Fibroblast of the conjunctiva (primary cell): ENCODE measurements at regions not wholly inside any gene's neighbourhood (a gene's known extent, or its start where the extent isn't known, plus 50 kb on each side); places are given as distances from the start of the nearest gene placed in this dataset.

Experiments
- DNase-seq: peaks from one replicate; pipeline ENCODE4 v3.0.0-alpha.2; 2010; ENCODE audit warnings: low read depth

DNA sequence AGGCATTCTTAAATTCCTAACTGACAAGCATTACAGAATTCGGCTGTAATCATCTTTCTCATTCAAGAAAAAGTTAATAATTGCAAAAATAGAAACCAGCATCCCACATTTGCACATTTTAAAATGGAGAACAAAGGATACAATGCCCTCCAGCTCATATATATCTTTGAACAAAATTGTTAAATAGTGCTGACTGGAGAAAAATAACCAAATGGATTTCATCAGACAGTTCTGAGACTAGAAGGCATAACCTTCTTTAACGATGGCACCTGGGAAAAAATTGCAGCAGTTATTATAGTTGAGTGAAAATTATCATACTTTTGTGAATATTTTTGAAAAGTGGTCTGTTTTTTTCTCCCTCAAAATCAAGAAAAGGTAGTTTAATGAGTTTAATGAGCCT lies 138.9 kb upstream of the CDH19 start:
- DNase-seq, result no peak

DNA sequence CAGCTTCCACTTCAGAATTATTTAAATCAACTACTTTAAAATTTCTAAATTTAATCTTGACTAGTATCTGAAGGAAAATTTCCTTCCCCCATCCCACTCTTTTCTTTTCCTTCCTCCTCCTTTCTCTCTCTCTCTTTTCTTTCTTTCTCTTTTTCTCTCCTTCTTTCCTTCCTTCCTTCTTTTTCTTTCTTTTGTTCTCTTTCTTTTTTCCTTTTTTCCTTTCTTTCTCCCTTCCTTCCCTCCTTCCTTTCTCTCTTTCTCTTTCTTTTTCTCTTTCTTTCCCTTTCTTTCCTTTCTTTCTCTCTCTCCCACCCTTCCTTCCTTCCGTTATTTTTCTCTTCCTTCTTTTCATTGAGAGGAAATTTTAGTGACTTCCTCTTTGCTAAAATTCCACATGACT lies 132.0 kb upstream of the CDH19 start:
- DNase-seq, result no peak

DNA sequence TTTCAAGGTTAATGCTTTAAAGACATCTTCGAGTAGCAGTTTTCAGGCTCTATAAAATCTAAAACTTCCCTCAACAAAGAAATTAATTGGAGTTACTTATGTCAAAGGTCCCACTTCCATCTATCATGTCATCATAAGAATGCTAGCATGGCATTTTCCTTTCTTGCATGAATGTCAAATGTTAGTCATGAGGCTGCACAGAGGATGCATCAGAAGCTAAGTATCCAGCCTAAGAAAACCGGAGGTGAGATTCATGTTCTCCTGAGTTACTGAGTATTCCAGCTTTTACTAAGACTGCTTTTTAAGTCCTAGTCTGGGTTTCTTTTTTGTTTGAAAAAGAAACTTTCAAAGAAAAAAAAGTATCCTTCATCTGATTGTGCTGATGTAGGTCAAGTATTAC lies 130.6 kb upstream of the CDH19 start:
- DNase-seq, result no peak

DNA sequence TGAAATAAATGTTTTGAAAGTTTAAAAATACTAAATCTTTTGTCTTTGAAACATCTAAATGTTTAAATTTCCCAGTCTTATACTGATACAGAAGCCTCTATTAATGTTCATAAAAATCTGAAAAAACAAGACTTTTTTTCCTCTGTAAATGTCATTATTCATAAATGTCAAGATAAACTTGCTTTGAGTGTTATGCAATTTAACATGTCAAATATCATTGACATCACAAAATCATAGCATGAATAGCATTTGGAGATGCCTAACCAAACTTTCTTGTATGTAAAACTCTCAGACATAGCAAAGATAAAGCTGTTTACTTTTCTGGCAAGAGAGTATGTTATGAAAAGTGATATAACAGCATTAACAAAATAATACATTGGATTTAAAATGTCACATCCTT lies 128.0 kb upstream of the CDH19 start:
- DNase-seq, result no peak

DNA sequence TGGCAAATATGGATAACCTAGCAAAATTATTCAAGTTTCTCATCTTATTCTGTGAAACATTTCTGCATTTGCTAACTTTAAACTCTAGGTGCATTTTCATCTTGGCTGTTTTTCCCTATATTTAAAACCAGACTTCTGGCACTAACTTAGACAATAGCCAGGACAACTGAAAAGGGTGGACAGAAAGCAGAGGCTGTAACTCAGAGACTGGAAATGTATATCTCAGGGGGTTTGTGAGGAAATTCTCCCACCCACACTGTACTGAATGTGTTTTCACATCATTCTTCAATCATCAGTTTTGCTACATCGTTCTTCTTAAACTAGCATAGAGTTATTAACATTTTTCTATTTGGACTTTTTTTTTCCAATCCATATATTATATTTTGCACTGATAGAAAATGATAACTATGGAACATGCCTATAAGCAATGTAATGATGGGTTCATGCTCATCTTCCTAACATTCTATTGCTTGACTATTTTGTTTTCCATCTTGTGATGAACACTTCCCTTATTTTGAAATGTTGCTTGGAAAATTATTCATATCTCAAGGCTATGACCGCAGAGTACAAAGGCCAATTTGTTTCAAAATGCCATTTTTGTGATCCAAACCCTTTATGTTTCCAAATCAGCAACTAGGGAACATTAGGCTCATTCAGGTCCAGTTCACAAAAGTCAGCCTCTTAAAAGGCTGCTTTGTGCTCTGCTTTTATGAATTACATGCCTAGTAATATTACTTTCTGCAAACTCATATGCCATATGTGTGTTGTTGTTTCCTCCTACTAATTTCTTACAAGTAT lies 125.8 kb upstream of the CDH19 start:
- DNase-seq, result no peak

DNA sequence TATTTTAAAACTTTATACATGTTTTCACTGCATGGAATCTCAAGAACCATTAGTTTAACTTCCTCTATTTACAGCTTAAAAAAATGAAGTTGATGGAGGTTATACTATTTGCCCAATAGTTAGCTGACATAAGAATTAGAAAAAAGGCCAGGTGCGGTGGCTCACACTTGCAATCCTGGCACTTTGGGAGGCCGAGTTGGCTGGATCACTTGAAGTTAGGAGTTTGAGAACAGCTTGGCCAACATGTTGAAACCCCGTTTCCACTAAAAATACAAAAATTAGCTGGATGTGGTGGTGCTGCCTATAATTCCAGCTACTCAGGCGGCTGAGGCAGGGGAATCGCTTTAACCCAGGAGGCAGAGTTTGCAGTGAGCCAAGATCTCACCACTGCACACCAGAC lies 125.1 kb upstream of the CDH19 start:
- no peak for DNase-seq

DNA sequence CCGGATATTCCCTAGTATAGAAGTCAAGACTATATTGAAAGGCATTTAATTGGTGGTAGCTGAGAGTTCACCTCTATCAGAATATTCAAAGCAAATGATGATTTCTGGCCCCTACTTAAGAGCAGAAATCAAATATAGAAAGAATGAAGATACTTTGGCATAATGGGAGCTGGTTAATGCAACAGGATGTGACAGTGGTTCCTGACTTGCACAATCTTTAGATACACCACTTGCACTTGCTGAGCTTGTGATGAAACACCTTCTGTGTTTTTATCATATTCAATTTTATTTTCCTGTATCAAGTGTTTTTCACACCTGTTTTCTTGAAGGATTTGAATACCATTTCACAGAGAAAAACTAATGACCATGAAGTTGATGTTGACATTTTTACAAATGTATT lies 124.1 kb upstream of the CDH19 start:
- DNase-seq, result no peak

DNA sequence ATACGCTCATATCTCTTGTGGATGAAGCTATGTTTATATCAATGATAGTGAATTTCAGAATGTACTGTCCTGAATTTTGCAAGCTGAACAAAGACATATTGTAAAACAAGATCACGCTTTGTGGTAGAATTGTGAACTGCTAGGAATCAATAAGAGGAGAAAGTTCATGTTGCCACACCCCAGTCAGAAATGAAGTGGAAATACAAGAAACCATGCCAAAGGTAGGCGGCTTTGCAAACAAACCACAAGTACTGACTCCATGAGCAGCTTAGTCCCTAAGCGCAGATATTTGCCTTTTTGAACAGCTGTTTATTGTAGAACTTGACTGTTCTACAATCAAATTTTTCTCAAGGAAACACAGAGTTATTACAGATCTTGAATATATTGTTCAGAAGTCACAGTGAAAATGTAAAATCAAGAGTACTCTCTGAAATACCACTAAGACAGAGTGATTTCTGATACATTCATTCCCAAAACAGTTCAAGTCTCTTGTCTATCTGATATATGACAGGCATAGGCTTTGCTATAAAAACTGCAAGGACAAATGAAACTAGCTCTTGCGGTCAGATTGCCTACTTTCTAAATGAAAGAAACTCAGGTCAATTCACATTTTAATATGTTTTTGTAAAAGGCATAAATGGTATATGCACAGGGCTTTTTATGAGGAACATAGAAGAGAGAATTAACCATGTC lies 120.9 kb upstream of the CDH19 start:
- no peak for DNase-seq

DNA sequence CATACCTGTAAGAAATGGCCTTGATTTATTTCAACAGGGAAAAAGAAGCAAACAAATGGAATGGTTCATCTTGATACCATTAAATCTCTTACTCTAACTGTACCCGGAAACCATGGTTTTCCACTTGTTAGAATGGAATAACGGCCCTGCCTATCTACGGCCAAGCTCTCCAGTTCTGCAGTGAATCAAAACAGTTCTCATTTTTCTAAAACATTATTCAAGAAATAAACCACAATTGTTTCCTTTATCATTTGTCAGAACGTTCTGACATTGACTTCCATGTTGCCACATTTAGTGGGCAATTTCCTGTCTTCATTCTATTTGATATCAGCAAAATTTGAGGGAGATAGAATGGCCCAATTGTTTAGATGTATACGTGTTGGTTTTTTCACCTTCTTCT lies 118.8 kb upstream of the CDH19 start:
- DNase-seq, result no peak

DNA sequence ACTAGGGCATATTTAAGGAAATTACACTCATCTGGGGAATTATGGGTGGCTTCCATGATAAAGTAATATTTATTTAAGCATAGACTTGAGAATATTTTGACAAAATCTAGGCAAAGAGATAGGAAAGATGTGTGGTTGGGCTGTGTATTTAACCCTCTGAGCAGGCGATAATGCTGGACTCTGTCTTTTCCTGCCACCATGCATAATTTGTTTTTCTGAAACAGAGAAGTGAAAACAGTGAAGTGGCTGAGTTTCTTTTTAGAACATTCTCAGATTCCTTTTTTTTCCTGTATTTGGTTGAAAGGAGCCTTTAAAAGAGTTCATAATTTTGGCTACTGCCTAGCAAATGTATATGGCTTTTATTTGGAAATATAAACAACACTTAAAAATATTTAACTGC lies 104.8 kb upstream of the CDH19 start:
- DNase-seq, result no peak

DNA sequence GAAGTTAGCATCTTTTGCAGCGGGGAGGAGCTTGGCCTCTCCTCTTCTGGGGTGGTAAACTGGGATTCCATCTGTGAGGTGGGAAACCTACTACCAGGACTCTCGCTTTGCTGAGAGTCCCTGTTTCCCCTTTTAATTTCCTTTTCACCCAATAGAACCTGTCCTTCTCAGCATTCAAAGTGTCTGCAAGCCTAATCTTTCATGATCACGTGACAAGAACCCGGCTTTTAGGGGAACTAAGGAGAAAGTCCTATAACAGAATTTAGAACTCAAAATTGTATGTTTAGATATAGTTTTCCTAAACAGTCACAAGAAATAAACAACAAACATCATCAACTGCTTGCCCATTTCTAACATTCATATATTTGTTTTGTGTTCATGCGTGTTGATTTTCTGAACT lies 103.6 kb upstream of the CDH19 start:
- no peak for DNase-seq

DNA sequence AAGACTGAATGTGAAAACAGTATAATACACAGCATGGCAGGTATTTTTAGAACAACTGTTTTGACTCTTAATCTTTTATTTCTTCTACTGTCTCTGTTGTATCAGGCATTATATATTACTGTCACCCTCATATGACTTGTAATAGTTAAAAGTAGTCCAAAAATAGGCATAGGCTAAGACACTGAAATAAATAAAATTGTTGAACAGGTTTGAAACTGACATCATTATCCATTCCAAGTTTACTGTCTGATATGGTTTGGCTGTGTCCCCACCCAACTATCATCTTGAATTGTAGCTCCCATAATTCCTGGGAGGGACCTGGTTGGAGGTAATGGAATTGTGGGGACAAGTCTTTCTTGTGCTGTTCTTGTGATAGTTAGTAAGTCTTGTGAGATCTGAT lies 91.4 kb upstream of the CDH19 start:
- no peak for DNase-seq

DNA sequence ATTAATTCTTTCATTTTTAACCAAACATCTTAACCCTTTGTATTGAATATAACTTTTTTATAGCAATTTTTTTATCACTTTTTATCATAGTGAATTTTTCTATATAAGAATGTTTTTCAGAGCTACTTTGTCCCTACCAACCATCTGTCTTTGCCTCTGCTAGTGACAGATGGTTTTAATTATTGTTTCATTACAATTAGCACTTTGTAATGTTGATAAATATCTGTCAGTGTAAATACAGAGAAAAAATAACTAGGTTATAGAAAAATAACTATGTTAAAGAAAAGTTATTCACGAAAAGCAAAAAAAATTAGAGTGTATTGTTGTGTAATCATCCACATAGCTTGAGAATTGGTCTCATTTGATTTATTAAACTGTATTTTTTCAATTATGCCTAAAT lies 91.0 kb upstream of the CDH19 start:
- no peak for DNase-seq

DNA sequence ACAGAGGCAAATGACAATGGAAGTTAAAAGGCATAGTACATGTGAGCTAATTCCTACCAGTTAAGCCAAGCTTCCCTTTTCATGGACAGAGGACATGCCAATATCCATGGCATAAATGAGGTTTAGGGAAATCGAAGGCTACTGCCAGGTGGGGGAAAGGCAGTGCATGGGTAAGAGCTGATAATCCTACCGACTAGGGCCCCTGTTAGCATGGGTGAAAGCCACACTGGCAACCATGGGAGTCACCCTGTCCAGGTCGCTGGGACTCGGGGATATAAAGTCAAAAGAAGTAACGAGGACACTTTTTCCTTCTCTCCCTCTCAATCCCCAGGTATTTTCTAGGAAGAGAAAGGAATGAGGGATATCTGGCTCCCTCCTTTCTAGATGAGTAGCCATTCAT lies 83.7 kb upstream of the CDH19 start:
- no peak for DNase-seq

DNA sequence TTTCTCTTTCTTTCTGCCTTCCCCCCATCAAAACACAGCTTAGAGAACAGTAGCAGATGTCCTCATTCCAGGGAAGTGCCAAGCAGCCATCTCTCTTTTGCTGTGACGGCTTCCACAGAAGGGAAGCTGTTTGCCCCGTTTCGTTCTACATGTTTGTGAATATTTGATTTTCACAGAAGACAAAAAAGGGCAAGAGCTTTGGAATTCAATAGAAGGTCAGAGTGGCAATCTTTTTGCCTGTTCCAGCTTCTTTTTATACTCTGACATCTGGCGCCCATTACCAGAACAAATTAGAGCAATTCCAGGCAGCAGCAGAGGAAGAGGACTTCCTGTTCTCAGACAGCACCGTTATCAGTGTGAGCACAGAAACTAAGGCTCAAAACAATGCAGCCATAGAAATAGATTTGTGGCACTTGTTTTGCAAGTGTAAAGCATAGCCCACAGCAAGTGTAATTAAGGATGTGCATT lies 79.0 kb upstream of the CDH19 start:
- DNase-seq, result no peak

DNA sequence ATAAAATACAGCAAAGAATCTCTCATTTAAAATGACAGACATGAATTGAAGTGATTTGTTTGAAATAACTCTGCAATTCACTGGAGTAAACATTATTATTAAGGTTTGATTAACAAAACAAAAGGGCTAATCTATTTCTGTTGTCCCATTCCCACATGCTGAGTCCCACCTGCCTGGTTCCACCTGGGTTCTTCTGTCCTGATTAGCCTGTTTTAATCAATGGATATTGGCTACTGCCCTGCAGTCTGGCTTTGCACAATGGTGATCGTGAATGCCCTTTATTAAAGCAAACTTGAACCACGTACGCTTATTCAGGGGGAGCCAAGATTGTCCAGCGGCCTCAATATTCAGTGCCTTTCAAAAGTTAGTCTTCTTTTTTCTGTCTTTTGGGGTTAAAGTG lies 72.8 kb upstream of the CDH19 start:
- no peak for DNase-seq

DNA sequence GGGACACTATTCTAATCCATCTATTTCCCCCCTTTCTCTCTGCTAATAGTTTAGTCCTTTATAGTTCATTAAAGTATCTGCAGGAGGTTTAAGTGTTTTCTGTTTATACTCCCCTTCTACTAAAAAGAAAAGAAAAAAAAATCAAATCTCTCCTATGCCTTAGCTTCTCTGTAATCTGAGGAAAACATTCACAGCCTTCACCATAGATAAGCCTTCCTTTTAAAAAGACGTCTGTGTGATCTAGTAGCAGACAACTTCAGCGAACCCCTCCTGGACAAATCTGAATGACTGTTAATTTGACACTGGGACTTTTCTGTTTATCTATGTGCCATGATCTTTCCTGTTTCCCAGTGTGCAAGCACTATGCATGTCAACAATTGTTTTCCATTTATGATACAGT lies 70.4 kb upstream of the CDH19 start:
- no peak for DNase-seq

DNA sequence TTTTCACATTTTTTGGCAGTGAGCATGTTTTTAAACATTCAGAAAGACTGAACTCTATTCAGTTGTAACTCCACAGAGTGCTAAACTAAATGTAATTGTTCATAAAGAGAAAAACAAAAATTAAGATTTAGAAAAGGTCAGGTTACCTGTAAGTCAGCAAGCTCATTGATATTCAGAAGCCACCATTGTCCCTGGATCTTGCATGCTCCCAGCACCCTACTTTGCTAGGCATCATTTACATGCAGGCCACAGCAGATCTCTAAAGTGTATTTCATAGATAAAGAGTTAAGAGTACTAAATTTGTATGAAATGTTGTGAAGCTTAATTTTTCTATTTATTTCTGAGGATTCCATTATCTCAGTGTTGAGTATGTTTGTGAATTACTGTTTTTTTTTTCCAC lies 64.8 kb upstream of the CDH19 start:
- no peak for DNase-seq

DNA sequence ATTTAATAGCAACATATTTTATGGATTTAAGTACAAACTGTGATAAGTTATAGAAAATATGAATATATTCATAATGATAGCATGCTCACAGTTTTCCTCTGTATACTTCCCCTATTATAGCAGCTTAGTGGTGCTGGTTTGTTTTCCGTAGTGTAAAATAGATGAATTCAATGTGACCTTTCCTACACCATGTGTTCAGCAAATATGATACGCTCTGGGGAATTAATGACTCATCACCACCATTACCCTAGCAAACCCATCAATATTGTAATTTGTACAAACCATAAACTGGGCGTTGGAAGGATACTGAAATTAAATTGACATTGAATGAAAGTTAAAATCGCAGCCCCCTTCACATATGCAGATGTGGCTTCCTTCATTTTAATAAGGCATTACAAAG lies 58.7 kb upstream of the CDH19 start:
- DNase-seq, result no peak

DNA sequence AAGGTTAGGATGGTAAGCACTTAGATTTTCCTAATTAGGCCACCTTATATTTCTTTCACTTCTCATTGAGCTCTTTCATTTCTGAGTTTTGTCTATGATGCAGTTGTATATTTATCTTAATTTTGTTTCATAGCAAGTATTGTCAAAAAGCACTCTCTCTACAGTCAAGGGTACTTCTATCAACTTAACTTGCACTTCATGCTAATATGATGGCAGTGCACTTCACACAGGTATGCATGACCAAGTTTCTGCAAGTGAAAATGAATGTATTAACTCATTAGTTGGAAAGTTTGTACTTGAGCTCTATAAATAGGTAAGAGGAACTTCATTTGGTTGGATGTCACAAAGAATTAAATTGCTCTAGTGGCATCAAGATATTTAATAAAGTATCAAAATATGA lies 51.5 kb upstream of the CDH19 start:
- no peak for DNase-seq
